Right lung (tissue), 2 donors: ENCODE measurements at regions not wholly inside any gene's neighbourhood (a gene's known extent, or its start where the extent isn't known, plus 50 kb on each side); places are given as distances from the start of the nearest gene placed in this dataset.
"Not testable (repeated sequence)": the region's sequence is repeated elsewhere in the genome, so short reads cannot be mapped to it uniquely, and the experiment has no call there.

Experiments
- DNase-seq, 2 donors: peaks; one replicate each; pipeline ENCODE4 v3.0.0-alpha.2; 2013

DNA sequence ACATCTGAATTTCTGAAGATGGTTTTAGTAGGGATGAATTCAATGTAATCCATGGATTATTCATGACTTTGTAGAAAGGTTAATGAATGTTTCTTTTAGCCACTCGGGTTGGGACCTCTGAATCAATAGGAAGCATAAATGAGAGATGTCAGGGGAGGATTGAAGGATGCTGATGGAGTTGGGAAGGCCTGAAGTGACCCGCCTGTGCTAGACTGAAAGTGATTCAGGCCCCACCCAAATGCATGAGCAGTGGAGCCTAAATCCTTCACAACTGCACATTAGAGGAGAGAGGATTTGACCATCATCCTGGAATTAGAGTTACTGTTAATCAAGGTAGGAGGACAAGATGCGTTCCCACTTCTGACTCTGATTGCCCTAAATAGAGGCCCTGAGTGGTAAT lies 162.2 kb upstream of the PTPN20 start:
- not testable (repeated sequence) for DNase-seq

DNA sequence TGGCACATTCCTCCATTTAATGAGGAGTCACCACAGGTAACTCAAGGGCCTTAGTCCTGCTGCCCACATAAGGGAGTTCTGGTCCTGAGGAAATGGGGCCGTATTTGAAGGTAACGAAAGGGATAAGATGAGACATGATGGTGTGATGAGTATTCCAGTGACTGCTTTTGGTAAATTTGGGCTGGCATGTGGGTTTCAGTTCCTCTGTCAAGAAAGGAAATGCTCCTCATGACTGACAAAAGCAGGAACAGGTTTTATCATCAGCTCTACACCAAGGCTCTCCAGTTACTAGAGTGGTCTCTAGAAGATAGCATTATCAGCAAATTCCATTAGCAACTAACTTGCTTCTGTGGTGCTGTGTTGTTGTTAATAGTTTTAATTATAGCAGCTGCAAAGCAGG lies 161.8 kb upstream of the PTPN20 start:
- not testable (repeated sequence) for DNase-seq

GRCh38 chr10:46753763-46754162 lies 157.5 kb upstream of the PTPN20 start:
- not testable (repeated sequence) for DNase-seq

GRCh38 chr10:46761471-46761870 lies 149.8 kb upstream of the PTPN20 start:
- not testable (repeated sequence) for DNase-seq

DNA sequence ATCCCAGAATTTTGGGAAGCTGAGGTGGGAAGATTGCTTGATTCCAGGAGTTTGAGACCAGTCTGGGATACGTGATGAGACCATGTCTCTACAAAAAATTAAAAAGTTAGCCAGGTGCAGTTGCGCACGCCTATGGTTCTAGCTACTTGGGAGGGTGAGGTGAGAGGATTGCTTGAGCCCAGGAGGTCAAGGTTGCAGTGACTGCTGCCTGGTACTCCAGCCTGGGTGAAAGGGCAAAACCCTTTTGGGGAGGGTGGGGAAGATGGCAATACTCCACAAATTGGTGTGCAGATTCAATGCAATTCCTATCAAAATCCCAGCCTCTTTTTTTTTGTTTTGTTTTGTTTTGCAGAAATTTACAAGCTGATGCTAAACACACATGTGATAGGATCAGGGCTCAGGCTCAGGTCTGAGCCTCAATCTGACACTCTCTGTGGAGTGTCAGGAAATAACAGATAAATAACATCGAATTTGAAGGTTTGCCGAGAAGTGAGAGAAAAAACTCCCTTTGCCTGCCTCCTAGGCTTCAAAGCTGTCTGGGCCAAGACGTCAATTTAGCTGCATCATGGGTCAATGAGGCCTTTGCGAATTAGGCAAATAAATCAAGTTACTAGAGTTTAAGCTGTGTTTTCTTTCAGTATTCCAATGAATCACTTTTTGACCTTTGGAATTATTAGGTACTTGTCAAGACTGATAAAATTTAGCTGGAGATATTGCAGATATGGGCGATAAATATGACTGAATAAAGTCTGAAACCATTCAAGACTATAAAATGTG lies 142.5 kb upstream of the PTPN20 start:
- not testable (repeated sequence) for DNase-seq

GRCh38 chr10:46773178-46773896 lies 137.9 kb upstream of the PTPN20 start:
- not testable (repeated sequence) for DNase-seq

GRCh38 chr10:46773897-46774236 lies 137.4 kb upstream of the PTPN20 start:
- DNase-seq = not testable (repeated sequence)

DNA sequence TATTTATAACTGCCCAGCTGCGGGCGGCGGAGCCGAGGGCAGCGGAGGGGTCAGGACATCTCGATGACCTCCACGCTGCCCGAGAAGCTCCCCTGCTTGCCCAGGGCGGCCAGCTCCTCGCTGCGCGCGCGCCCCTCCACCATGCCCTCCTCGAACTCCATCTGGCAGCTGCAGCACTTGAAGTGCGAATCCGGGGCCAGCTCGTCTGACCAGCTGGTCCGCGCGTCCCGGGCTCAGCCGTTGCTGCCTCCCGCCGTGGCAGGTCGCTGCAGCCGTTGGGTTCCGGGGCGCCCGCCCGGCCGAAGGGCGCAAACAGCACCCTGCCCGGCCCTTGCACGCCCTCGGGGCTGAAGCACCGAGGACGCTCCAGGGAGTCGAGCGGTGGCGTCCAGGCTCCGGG lies 136.9 kb upstream of the PTPN20 start:
- DNase-seq = not testable (repeated sequence)

- DNase-seq = not testable (repeated sequence)
Observed at GRCh38 chr10:46774945-46775667, 136.1 kb upstream of the PTPN20 start.

DNA sequence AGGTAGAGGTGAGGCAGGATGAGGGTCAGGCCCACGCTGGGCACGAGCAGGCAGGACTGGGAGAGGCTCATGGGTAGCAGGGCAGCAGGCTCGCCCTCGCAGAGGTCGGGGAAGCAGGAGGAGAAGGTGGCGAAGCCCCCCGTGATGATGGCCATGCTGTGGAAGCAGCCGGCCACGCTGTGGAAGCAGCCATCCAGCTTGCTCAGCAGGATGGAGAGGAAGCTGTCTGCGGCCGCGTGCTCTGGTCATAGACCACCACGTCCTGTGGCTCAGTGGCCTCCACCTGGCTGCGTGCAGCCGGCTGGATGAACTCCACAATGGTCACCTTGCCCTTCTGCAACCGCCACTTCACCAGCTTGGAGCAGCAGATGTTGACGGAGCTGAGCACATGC lies 135.6 kb upstream of the PTPN20 start:
- not testable (repeated sequence) for DNase-seq

GRCh38 chr10:46779571-46779970 lies 131.7 kb upstream of the PTPN20 start:
- peak; percentile 50 to 58 for DNase-seq

GRCh38 chr10:46780164-46780563 lies 131.1 kb upstream of the PTPN20 start:
- not testable (repeated sequence) for DNase-seq

- DNase-seq = not testable (repeated sequence)
Observed at GRCh38 chr10:46781001-46781400, 130.2 kb upstream of the PTPN20 start.

DNA sequence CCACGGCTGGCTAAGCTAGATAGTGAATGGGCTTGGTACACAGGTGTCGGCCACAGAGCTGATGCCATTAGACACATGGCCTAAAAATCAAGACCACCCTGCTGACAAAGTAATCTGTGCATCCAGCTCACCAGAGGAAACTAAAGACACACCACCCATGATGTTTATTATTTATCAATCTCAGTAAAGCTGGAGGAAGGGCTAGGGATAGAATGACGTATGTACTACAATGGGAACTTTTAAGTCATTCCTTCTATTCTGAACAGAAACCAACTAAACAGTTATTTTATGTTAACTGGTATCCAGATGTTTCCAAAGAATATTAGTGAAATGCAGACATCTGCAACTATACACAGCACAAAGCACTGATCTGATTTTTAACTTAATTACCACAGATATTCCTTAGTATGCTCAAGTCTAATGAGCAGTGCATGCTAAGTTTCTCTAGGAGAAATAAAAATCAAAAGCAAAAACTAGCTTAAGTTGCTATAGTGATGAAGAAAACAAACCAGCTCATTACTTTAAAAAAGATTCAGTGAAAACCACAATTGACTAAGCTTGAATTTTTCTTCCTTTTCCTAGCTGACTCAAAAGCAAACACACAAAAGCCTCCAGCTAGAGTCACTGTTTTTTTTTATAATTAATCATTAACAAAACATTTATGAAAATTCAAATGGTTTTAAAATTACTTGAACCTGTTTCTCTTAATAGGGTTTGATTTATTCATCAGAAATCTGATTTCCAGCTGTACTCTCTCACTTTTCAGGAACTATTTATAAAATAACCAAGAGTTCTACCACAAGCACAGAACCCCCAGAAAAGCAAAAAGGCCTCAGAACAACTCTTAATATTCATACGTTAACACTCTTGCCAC lies 129.0 kb upstream of the PTPN20 start:
- not testable (repeated sequence) for DNase-seq

DNA sequence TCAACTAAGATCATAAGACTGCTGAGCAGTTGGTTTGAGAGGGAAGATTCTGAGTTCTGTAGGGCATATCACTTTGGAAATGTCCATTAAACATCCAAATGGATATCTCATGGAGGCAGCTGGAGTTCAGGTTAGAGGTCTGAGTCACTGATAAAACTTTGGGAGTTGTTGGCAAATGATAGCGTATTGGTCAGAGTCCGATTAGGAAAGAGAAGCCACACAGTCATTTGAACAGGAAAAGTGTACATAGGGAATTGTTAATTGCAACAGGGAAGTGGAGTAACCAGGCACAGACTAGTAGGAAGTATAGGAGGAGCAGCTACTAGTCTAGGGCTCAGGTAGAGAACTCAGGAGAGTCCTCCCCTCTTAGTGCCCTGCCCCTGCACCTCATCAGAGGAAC lies 126.6 kb upstream of the PTPN20 start:
- DNase-seq = not testable (repeated sequence)

DNA sequence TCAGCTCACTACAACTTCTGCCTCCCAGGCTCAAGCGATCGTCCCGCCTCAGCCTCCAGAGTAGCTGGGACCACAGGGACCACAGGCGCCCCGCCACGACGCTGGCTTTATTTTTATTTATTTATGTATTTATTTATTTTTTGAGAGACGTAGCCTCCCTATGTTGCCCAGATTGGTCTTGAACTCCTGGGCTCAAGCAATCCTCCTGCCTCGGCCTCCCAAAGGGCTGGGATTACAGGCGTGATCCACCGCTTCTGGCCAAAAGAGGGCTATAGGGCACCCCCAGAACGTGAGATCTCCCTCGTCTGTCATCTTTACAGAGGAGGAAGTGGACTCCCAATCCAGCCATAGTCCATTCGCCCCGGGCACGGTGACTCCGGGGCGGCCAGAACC lies 125.1 kb upstream of the PTPN20 start:
- not testable (repeated sequence) for DNase-seq

GRCh38 chr10:46786518-46787320 lies 124.5 kb upstream of the PTPN20 start:
- peak; percentile 66 to 73 for DNase-seq

- DNase-seq = no peak
Observed at GRCh38 chr10:46787321-46787615, 124.0 kb upstream of the PTPN20 start.

DNA sequence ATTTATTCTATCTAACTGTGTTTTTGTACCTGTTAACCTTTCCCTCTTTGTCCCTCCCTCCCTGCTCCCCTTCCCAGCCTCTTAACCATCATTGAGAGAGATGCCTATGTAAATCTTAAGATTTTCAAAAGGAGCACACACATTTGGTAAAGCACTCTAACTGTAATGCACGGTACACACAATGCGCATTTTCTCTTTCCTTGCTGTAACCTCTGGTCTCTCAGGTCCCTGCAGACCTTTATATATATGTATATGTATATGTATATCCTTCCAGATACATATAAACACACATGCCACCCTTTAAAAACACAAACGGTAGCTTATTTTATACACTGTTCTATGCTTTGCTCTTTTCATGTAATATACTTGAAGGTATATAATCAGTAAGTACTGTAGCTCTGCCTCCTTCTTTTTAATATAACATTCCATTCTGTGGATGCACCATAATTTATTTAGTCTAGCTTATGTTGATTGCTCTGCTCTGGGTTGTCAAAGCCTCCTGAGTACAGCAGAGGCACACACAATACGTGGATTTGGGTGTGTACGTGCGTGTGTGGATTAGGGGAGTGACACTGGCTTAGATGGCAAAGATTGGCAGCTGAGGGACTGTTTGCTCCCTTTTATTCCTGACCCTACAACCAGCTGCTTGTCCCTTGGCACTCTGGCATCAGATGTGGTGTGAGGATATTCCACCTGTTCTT lies 118.4 kb upstream of the PTPN20 start:
- not testable (repeated sequence) for DNase-seq

GRCh38 chr10:46796351-46796750 lies 114.9 kb upstream of the PTPN20 start:
- DNase-seq = not testable (repeated sequence)
